CD4-positive, CD25-positive, alpha-beta regulatory T cell (primary cell): ENCODE measurements at regions not wholly inside any gene's neighbourhood (a gene's known extent, or its start where the extent isn't known, plus 50 kb on each side); places are given as distances from the start of the nearest gene placed in this dataset.

ENCODE experiments used
- ATAC-seq, 2 donors: fragments of 150-1000 bp; cut with Tn5 transposase; one replicate each; pipeline ENCODE4 v1.10.0; 2021; ENCODE audit warnings: low read depth in 2 of 2, moderate number of reproducible peaks in 2 of 2, moderate library complexity in 1 of 2
- DNase-seq, 3 donors: peaks; one replicate each; pipeline versions ENCODE4 v3.0.0 to v3.0.0-alpha.2; 2012 to 2022; ENCODE audit warnings: mixed read lengths in 1 of 3
- H3K27ac ChIP-seq: one replicate; pipeline ENCODE4 v1.7.0; 2013; ENCODE audit warnings: mild to moderate bottlenecking, low read length; ENCODE audit not compliant: insufficient read depth, poor library complexity, severe bottlenecking
- H3K27me3 ChIP-seq: one replicate; pipeline ENCODE4 v1.7.0; 2013; ENCODE audit warnings: low read length; ENCODE audit not compliant: control insufficient read depth, insufficient read depth
- H3K36me3 ChIP-seq: one replicate; pipeline ENCODE4 v1.7.0; 2013; ENCODE audit warnings: mild to moderate bottlenecking, low read length, moderate library complexity; ENCODE audit not compliant: control insufficient read depth, insufficient read depth
- H3K4me1 ChIP-seq: 2 replicates; pipeline ENCODE4 v1.7.0; 2013; ENCODE audit warnings: mild to moderate bottlenecking, low read length; ENCODE audit not compliant: insufficient read depth, control insufficient read depth, poor library complexity, severe bottlenecking
- H3K4me3 ChIP-seq: one replicate; pipeline ENCODE4 v1.7.0; 2013; ENCODE audit warnings: low read depth, mild to moderate bottlenecking, low read length, moderate library complexity
- H3K9me3 ChIP-seq, 2 experiments: 1 replicate in 1 of 2; 2 replicates in 1 of 2; pipeline ENCODE4 v1.7.0; 2013; ENCODE audit warnings: low read length in 2 of 2, mild to moderate bottlenecking in 1 of 2, moderate library complexity in 1 of 2; ENCODE audit not compliant: control insufficient read depth in 2 of 2
- H3K27ac Mint-ChIP-seq, 3 donors: one replicate each; pipeline ENCODE4 v1.8.0; 2020 to 2022; ENCODE audit warnings: mild to moderate bottlenecking in 3 of 3, mixed read lengths in 3 of 3, moderate library complexity in 2 of 3
- H3K27me3 Mint-ChIP-seq: one replicate; pipeline ENCODE4 v1.8.0; 2022; ENCODE audit warnings: mild to moderate bottlenecking, mixed read lengths
- H3K36me3 Mint-ChIP-seq: one replicate; pipeline ENCODE4 v1.8.0; 2020; ENCODE audit warnings: mixed read lengths
- H3K4me1 Mint-ChIP-seq, 4 donors: one replicate each; pipeline ENCODE4 v1.8.0; 2020 to 2022; ENCODE audit warnings: mixed read lengths in 4 of 4, mild to moderate bottlenecking in 1 of 4
- H3K4me3 Mint-ChIP-seq, 4 donors: one replicate each; pipeline ENCODE4 v1.8.0; 2020 to 2022; ENCODE audit warnings: mild to moderate bottlenecking in 4 of 4, mixed read lengths in 4 of 4, moderate library complexity in 3 of 4
- H3K9me3 Mint-ChIP-seq, 7 donors: one replicate each; pipeline ENCODE4 v1.8.0; 2020 to 2022; ENCODE audit warnings: mixed read lengths in 7 of 7, mild to moderate bottlenecking in 3 of 7, moderate library complexity in 2 of 7

- no peak overlapping the region for H3K27ac Mint-ChIP-seq
- H3K27me3 Mint-ChIP-seq: no peaks in the 10 kb centered on the region
- Histone ChIP-seq H3K27me3 (no peaks in the 10 kb centered on the region), H3K9me3 (no peaks in the 10 kb centered on the region), H3K27ac (no peak overlapping the region), H3K36me3 (no peaks in the 10 kb centered on the region), H3K4me3 (no peak overlapping the region), H3K4me1 (no peaks in the 10 kb centered on the region)
- no peak for DNase-seq
- ATAC-seq: no peak
- H3K9me3 Mint-ChIP-seq: peaks cover 0 to 1% (median 0%) of the 10 kb centered on the region in 7 donors
- no peaks in the 10 kb centered on the region for H3K36me3 Mint-ChIP-seq
- peaks cover 0 to 4% (median 1%) of the 10 kb centered on the region in 4 donors for H3K4me1 Mint-ChIP-seq
- H3K4me3 Mint-ChIP-seq: no peak overlapping the region
Measured at GRCh38 chr17:6941989-6942388, 53.9 kb upstream of the ALOX12 start.

- DNase-seq: no peak
- Mint-ChIP-seq H3K27ac (no peak overlapping the region), H3K36me3 (no peaks in the 10 kb centered on the region)
Measured at GRCh38 chr17:6943406-6943805, 52.4 kb upstream of the ALOX12 start.

More at GRCh38 chr17:6943406-6943805, 52.4 kb upstream of the ALOX12 start:
- no peaks in the 10 kb centered on the region for H3K4me1 ChIP-seq
- Mint-ChIP-seq H3K27me3 (no peaks in the 10 kb centered on the region), H3K9me3 (peaks cover 0 to 1% (median 0%) of the 10 kb centered on the region in 7 donors), H3K4me3 (no peak overlapping the region), H3K4me1 (peaks cover 0 to 4% (median 2%) of the 10 kb centered on the region in 4 donors)
- no peak overlapping the region for H3K27ac ChIP-seq
- H3K9me3 ChIP-seq: no peaks in the 10 kb centered on the region
- ATAC-seq: no peak
- no peaks in the 10 kb centered on the region for H3K27me3 ChIP-seq
- no peak overlapping the region for H3K4me3 ChIP-seq
- H3K36me3 ChIP-seq: no peaks in the 10 kb centered on the region
